ENCODE measurements at regions not wholly inside any gene's neighbourhood (a gene's known extent, or its start where the extent isn't known, plus 50 kb on each side); places are given as distances from the start of the nearest gene placed in this dataset.
"Not testable (repeated sequence)": the region's sequence is repeated elsewhere in the genome, so short reads cannot be mapped to it uniquely, and the experiment has no call there.

GRCh38 chr11:34774604-34775003, 141.6 kb downstream of the APIP start:
- FAIRE-seq (no peak), DNase-seq (ENCODE audit: insufficient read length, low spot score) (no peak)
- TF ChIP-seq CTCF (IDR thresholded peaks at IDR 0.05; ENCODE audit: insufficient read depth, missing control alignments): no peak

DNA sequence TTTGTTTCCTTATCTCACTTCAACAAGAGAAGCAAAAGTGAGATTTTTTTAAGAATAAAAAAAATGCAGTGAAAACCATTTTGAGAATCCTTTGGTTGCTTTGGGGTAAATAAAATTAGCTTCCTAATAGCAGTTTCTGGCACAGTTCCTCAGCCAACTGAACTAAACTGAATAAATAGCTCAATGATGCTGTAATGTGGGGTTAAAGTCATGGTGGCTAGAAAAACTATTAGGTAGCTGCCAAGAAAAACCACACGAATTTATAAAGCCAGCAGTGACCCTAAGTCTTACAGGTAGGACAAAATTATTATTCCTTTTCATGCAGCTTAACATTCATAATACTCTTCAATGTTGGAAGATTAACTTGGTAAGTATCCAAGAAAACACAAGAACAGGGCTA, 142.4 kb downstream of the APIP start:
- DNase-seq (ENCODE audit: insufficient read length, low spot score): no peak
- no peak for TF ChIP-seq CTCF (IDR thresholded peaks at IDR 0.05; ENCODE audit: insufficient read depth, missing control alignments)
- no peak for FAIRE-seq

DNA sequence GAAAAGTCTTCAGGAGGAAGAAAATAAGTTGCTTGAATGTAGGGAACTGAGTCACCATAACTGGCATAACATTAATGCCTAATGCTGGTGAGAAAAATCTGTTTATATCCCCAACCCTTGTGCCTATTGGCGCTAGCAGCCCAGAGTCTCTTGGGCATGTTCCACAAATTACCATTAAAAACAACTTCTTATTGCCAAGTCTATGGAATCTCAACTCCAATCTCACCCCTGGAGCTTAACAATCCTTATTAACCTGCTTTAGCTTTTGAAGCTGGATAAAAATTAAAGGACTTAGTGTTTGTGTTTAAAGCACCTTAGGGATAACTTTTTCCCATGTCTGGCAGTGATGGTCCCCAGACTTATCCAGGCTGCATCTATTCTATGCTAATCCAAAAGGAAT, 143.0 kb downstream of the APIP start:
- no peak for FAIRE-seq
- no peak for DNase-seq (ENCODE audit: insufficient read length, low spot score)
- no peak for TF ChIP-seq CTCF (IDR thresholded peaks at IDR 0.05; ENCODE audit: insufficient read depth, missing control alignments)

GRCh38 chr11:34770111-34770510, 146.1 kb downstream of the APIP start:
- no peak for TF ChIP-seq CTCF (IDR thresholded peaks at IDR 0.05; ENCODE audit: insufficient read depth, missing control alignments)
- DNase-seq (ENCODE audit: insufficient read length, low spot score) (no peak), FAIRE-seq (no peak)

DNA sequence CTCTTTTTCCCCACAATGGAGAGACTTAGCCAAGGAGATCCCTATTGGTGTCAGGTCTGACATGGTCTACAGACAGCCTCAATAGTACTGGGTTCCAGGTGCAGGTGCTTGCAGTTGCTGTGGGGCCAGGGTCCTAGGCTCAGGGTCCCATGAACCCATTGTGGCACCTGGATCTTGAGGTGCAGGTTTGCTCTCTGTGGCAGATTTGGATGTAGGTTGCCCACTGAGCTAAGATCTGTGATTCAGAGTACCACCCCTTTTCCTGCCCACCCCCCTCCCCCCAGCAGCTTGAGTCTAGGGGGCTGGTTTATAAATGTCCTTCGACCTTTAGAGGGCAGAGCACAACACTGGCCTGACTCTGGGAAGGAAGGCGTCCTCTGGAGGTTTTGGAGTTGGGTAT, 147.0 kb downstream of the APIP start:
- DNase-seq (ENCODE audit: insufficient read length, low spot score): no peak
- no peak for TF ChIP-seq CTCF (IDR thresholded peaks at IDR 0.05; ENCODE audit: insufficient read depth, missing control alignments)
- FAIRE-seq: no peak

GRCh38 chr11:34762625-34763024, 141.7 kb downstream of the EHF start:
- DNase-seq (ENCODE audit: insufficient read length, low spot score); FAIRE-seq: not testable (repeated sequence)

- TF ChIP-seq CTCF (IDR thresholded peaks at IDR 0.05; ENCODE audit: insufficient read depth, missing control alignments): no peak
- FAIRE-seq (no peak), DNase-seq (ENCODE audit: insufficient read length, low spot score) (no peak)
Observed at GRCh38 chr11:34758262-34758661, 137.4 kb downstream of the EHF start.

DNA sequence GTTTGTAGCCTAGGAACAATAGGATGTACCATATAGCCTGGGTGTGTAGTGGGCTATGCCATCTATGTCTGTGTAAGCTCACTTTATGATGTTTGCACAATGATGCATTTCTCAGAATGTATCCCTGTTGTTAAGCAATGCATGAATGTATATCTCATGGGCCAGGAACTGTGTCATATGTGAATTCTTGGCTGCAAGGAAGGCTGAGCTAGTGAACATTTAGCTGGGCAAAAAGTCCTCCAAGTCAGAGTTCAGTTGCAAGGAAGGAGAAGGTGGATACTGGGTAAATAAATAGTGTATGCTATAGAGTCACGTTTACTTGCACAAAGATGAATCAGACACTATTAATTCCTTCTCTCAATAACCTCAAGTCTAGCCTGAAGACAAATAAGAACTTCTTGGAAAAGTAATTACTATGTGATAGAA, 136.1 kb downstream of the EHF start:
- FAIRE-seq (no peak), DNase-seq (ENCODE audit: insufficient read length, low spot score) (no peak)
- TF ChIP-seq CTCF (IDR thresholded peaks at IDR 0.05; ENCODE audit: insufficient read depth, missing control alignments): no peak

Measured in D721Med (cell line).